ENCODE measurements at regions not wholly inside any gene's neighbourhood (a gene's known extent, or its start where the extent isn't known, plus 50 kb on each side); places are given as distances from the start of the nearest gene placed in this dataset.

- TF ChIP-seq CTCF (IDR thresholded peaks at IDR 0.05; ENCODE audit: borderline replicate concordance) = no peak
- no peaks in the 10 kb centered on the region for H3K27me3 ChIP-seq (ENCODE audit: low read depth)
- no peak overlapping the region for H3K27ac ChIP-seq (replicated peaks)
- no peaks in the 10 kb centered on the region for H3K36me3 ChIP-seq
- no peak for DNase-seq
- no peaks in the 10 kb centered on the region for H3K4me1 ChIP-seq
- intact Hi-C loops (cut with micrococcal nuclease) = no loop called here
- no peak overlapping the region for H3K4me3 ChIP-seq
- peaks cover 4% of the 10 kb centered on the region for H3K9me3 ChIP-seq (replicated peaks)
These were observed 790.1 kb downstream of the SLC4A3 start for GRCh38 chr2:220417503-220417902.

- Histone ChIP-seq H3K4me3 (no peak overlapping the region), H3K9me3 (replicated peaks) (no peaks in the 10 kb centered on the region), H3K27ac (replicated peaks) (no peak overlapping the region), H3K27me3 (ENCODE audit: low read depth) (no peaks in the 10 kb centered on the region), H3K4me1 (no peaks in the 10 kb centered on the region), H3K36me3 (no peaks in the 10 kb centered on the region)
- no peak for TF ChIP-seq CTCF (IDR thresholded peaks at IDR 0.05; ENCODE audit: borderline replicate concordance)
- no peak for DNase-seq
- intact Hi-C loops (cut with micrococcal nuclease) = no loop called here
These were observed 792.2 kb downstream of the SLC4A3 start for GRCh38 chr2:220419647-220420046.

- intact Hi-C loops (cut with micrococcal nuclease) = no loop called here
- H3K27me3 ChIP-seq (ENCODE audit: low read depth) = no peaks in the 10 kb centered on the region
- TF ChIP-seq CTCF (IDR thresholded peaks at IDR 0.05; ENCODE audit: borderline replicate concordance) = no peak
These were observed 793.4 kb downstream of the SLC4A3 start for GRCh38 chr2:220420820-220421219.

GRCh38 chr2:220422676-220423075 is 795.2 kb downstream of the SLC4A3 start:
- Histone ChIP-seq H3K9me3 (replicated peaks) (no peaks in the 10 kb centered on the region), H3K27ac (replicated peaks) (no peak overlapping the region), H3K27me3 (ENCODE audit: low read depth) (no peaks in the 10 kb centered on the region), H3K4me3 (no peak overlapping the region), H3K4me1 (no peaks in the 10 kb centered on the region), H3K36me3 (no peaks in the 10 kb centered on the region)
- no peak for DNase-seq
- intact Hi-C loops (cut with micrococcal nuclease) = no loop called here
- no peak for TF ChIP-seq CTCF (IDR thresholded peaks at IDR 0.05; ENCODE audit: borderline replicate concordance)

More at GRCh38 chr2:220420820-220421219, 793.4 kb downstream of the SLC4A3 start:
- Histone ChIP-seq H3K4me3 (no peak overlapping the region), H3K27ac (replicated peaks) (no peak overlapping the region), H3K36me3 (no peaks in the 10 kb centered on the region), H3K9me3 (replicated peaks) (no peaks in the 10 kb centered on the region), H3K4me1 (no peaks in the 10 kb centered on the region)
- no peak for DNase-seq

GRCh38 chr2:220424561-220424960 is 797.1 kb downstream of the SLC4A3 start:
- Histone ChIP-seq H3K9me3 (replicated peaks) (no peaks in the 10 kb centered on the region), H3K27me3 (ENCODE audit: low read depth) (no peaks in the 10 kb centered on the region), H3K27ac (replicated peaks) (no peak overlapping the region), H3K4me3 (no peak overlapping the region), H3K36me3 (no peaks in the 10 kb centered on the region), H3K4me1 (no peaks in the 10 kb centered on the region)
- DNase-seq = no peak
- TF ChIP-seq CTCF (IDR thresholded peaks at IDR 0.05; ENCODE audit: borderline replicate concordance) = no peak
- intact Hi-C loops (cut with micrococcal nuclease) = loop anchor here (2.0 kb wide), 1 partner anchor 22 kb away; no protein-coding TSS in a partner anchor

- Histone ChIP-seq H3K27ac (replicated peaks) (no peak overlapping the region), H3K36me3 (no peaks in the 10 kb centered on the region), H3K27me3 (ENCODE audit: low read depth) (no peaks in the 10 kb centered on the region), H3K9me3 (replicated peaks) (no peaks in the 10 kb centered on the region), H3K4me1 (no peaks in the 10 kb centered on the region), H3K4me3 (no peak overlapping the region)
- no peak for DNase-seq
- intact Hi-C loops (cut with micrococcal nuclease) = no loop called here
- TF ChIP-seq CTCF (IDR thresholded peaks at IDR 0.05; ENCODE audit: borderline replicate concordance) = no peak
These were observed 805.2 kb downstream of the SLC4A3 start for GRCh38 chr2:220432645-220433044.
